ENCODE measurements at regions not wholly inside any gene's neighbourhood (a gene's known extent, or its start where the extent isn't known, plus 50 kb on each side); places are given as distances from the start of the nearest gene placed in this dataset.

DNA sequence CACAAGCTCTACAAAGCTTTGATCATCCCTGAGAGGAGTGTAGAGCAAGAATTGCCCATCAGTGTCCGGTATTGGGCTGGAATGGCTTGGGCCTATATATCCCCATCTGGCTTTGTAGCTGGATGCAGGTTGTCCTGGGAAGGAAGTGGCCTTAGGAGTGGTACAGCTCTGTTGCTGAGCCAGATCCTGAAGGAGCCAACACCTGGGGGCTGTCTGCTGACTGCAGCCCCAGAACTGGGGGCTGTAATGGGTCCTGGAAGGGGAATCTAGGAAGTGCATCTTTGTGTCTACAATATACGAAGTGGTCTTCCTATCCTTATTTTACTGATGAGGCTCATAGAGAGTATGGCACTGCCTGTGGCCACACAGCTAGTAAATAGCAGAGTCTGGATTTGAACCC is 145.9 kb downstream of the CDC5L start:
- no peak for DNase-seq

DNA sequence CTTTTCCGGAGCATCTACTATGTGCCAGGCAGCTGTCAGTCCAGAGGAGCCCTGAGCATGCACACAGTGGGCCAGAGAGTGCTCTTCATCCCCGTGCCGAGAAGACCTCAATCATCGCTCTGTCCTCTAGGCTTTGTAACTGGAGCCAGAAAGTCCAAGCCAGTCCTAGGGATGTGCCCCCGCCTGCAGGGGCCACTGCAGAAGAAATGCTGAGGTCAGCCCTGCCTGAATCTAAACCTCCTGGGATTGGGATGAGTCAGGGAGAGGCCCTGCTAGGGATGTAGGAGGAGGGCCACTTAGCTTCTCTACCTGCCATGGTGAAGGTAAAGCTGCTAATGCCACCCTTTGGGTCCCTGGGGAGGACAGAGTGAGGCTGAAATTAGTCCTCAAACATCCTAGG is 146.8 kb downstream of the CDC5L start:
- no peak for DNase-seq

DNA sequence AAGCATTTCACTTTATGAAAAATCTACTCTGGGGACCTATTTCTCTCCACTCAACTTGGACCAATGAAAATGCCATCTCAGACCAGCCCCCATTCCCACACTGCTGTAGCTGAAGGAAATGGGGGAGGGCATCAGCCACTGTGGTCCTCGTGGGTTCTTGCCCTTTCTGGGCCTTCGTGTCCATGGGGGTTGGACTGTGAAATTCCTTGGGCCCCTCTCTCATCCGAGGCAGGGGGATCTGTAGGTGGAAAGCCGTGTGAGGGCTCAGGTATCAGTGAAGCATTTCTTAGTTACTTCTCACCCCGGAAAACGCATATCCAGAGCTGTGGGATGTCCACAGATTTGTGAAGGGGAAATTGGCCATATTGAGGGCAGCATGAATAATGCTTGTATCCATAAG is 147.9 kb downstream of the CDC5L start:
- DNase-seq: no peak

DNA sequence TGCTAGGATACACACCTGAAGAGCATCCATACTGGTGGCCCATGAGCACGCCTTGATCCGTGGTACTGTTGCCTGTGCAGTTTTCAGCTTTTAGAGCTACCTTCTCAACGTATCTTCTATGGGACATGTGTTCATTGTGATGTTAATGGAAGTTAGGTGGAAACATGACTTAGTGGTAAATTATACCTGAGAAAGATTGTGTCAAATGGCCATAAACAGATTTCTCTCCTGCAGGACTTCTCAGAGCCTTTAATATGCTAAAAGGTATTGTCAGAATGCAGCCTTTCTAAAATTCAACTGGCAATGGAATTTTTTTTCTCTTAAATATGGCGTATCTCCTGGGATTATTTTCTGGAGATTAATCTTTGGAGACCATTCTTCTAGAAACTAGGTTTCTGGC is 148.5 kb downstream of the CDC5L start:
- DNase-seq: no peak

DNA sequence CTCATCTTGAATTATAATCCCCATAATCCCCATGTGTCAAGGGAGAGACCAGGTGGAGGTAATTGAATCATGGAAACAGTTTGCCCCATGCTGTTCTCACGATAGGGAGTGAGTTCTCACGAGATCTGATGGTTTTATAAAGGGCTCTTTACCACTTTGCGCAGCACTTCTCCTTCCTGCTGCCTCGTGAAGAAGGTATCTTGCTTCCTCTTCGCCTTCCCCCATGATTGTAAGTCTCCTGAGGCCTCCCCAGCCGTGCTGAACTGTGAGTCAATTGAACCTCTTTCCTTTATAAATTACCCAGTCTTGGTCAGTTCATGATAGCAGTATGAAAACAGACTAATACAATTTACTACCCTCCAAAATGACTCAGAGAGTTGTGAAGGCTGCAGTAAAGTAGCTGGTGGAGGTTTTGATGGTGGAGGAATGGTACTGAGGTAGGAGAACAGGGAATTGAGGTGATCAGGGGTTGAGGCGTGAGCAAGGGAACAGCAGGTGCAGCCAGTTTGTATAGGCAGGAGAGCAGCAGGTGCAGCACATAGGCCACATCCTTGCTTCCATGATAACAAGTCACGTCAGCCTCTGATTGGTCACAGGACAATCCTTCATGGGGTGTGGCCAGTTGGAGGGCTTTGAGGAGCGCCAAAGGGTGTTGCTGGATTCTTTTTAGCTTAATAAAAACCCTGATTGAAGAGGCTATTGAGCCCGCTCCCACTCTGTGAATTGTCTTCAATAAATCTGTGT is 150.0 kb downstream of the CDC5L start:
- peak; percentile 57 for DNase-seq

DNA sequence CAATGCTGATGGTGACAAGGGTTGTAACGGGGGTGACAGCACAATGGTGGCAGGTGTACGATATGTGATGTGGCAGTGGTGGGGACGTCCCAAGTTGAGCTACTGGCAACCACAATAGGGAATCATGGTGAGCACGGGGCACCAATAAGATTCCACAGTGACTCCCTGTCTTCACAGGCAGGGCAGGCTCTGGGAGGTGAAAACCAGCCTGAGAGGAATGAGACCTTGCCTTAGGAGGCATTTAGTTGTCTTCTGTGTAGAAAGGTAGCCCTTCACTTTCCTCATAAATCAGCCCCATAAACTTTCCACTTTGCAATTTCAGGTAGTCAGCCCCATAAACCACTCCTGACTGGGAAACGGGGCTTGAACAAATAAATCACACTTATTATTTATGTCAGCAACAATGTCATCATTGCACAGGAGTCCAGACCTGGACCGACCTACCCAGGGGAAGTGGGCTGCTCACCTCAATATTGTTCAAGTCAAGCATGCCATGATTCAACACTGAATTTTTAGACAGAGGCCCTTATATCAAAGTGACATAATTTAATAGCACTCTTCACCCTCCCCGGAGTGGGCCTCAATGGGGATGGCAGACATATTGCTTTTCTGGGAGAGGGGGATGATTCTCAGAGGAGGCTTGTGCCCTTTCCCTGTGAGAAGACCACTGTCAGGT is 150.8 kb downstream of the CDC5L start:
- DNase-seq: no peak

DNA sequence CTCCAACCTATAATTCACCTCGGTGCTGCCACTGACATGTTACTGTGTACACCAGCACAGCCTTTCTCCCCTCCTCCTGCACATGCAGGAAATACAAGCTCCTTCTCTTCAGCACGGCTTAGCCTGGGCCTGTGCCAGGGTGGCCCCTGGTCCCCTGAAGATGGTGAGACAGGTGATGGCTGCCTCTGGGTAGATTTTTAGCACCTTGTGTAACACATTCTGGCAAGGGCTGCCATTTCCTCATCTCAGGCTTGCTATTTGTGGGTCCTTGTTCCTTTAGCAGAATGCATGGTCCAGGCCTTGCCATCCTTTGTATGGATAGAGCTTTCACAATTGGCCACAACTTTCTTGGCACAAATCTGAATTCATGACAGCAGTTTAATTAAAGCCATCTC is 151.3 kb downstream of the CDC5L start:
- no peak for DNase-seq

DNA sequence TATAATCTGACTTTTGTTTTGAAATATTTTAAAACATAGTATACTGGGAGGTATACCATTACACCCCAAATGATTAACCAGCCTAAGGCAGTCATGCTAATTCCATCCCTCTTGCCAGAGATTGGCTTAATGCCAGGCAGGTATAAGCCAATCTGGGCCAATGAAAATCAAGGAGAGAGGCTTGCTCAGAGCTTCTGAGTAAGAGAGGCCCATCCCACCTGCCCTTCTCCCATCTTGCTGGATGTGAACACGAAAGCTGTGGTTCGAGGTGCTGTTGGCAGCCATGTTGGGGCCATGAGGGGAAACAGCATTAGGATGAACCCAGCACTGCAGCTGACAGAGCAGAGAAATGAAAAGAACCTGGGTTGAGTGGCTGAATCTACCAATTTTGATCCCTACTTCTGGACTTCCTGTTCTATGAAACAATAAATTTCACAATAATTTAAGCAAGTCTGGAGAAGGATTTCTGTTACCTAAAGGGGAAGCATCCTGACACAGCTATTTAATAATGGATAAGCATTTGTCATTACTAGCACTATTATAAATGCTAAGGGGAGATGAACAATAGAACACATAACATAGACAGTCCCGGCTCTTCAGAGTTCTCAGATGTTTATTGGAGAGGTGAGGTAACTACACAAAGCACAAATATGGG is 152.3 kb downstream of the CDC5L start:
- no peak for DNase-seq

DNA sequence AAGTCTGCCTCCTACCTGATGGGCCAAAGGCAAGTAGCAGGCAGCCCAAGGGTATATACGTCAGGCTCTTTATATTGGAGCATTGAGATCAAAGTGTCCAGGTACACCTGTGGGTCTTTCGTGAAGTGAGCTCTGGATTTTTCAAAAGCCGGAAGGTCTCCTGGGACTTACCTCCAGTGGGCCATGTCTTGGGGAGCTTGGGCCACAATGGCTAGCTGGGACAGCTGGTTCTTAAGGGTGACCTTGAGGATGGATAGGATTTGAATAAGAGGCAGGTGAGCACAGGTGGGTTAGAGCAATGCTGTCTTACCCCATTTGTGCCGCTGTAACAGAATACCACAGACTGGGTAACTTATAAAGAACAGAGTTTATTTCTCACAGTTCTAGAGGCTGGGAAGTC is 153.4 kb downstream of the CDC5L start:
- no peak for DNase-seq

DNA sequence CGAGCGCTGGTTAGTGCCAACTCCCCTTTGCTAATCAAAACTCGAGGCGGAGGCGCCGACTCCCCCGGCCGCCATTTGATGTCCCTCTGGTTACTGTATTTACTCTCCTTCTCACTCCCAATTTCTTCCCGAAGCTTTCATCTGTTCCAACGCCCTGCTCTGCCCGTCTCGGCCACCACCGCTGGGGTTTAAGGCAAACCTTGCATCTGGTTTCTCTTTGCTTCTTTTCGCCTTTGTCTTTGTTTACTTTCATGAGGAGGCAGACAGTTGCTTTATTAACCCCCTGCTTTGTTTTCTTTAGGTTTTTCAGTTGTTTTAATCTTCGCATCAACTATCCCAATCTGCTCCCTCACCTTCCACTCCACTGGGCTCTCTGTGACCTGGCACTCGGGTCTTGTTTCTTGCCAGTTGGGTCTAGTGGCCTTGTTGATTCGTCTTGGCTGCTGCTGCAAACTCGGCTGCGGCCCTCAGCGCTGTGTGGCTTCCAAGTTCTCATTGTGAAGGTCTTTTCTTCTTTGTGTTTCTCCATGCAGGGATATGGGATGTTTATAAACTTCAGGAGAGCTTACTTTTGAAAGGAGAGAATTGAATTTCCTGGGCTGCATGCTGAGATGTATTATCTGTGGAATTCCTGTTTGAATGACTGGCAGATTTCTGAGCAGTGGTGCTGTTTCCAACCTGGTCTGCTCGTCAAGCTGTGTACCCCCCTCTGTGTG is 155.1 kb downstream of the CDC5L start:
- DNase-seq: no peak

DNA sequence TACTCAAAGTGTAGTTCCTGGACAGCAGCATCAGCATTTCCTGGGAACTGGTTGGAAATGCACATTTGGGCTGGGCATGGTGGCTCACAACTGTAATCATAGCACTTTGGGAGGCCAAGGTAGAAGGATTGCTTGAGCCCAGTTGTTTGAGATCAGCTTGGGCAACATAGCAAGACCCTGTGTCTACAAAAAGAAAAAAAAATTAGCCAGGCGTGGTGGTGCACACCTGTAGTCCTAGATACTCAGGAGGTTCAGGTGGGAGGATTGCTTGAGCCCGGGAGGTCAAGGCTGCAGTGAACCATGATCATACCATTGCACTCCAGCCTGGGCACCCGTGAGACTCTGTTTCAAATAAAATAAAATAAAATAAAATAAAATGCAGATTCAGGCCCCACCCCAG is 156.2 kb downstream of the CDC5L start:
- DNase-seq: no peak

DNA sequence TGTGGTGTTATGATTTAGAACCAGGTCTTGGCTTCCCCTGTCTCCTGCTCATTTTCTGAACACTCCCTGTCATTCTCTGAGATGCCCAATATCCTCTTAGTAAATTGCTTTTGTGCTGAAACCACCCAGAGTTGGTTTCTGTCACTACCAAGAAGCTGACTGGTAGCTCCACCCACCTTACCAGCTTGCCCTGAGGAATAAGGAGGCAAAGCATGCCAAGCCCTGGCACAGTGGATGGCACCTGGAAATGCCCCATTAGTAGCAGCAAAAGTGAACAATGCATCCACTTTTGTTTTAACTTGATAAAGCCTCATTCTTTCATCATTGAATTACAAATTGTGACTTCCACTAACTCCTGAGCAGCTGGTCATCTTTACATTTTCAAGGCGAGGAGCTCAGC is 157.7 kb downstream of the CDC5L start:
- DNase-seq: no peak

DNA sequence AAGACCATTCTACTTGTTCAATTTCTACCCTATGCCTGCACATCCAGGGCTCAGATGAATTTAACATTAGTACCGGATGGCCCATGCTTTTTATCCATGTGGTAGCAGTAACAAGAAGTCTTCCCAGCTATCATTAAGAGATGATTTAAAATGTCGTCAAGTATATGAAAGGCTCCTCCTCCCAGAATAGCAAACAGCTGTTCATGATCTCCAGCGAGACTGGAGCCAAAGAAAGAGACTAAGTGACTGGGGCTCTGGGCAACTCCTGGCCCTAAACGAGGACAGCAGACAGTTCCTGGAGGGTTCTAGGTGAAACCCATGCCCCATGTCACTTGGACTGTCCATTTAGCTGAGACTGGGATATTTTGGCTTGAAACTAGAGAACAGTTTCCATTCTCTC is 160.8 kb downstream of the CDC5L start:
- DNase-seq: no peak

DNA sequence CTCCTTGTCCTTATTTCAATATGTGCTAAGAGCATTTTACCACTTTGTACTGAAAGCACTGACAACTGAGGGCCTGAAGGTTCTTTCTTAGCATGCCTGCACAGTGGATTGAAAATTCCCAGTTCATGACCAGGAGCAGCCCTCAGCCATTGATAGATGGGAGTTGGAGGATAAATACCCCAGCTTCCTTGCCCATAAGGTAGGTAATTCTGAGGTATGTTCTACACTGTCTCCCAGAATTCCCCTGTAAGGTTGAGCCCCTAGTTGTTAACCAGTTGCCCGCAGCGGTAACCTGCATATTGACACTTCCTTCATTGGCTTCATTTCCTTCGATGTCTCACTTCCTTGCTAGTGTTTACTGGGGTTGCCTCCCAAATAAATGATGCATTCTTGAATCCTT is 162.0 kb downstream of the CDC5L start:
- no peak for DNase-seq

DNA sequence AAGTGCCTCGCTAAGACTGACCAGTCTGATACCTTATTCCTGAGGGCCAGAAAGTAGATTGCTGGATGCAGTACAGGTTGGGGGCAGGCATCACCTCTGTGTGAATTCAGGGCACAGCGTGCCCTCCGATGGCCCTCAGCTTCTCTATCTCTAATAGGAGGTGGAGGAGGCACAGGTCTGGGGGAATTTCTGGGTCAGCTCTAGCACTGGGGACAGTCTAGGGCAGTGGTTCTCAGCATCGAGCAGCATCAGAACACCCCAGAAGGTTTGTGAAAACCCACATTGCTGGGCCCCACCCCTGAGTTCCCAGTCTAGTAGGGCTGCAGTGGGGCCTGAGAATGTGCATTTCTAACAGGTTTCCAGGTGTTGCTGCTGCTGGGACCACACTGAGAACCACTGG is 166.7 kb downstream of the CDC5L start:
- no peak for DNase-seq

DNA sequence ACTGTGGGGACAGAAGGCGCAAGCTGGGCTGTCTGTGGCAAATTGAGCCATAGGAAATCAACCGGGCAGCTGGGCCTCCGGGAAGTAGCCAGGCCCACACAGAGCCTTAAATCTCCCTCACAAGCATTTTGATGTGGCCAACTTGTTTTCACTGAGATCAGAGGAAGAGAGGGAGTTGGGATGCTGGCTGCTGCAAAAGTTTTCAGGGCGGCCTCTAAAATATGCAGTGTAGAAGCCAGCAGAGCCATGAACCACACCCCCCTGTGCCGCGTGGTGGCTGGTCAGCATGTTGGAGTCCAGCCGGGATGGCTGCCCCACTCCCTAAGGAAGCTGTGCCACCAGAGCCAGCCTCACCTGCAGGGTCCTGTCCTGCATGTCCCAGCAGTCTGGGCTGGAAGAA is 167.4 kb downstream of the CDC5L start:
- DNase-seq: no peak

DNA sequence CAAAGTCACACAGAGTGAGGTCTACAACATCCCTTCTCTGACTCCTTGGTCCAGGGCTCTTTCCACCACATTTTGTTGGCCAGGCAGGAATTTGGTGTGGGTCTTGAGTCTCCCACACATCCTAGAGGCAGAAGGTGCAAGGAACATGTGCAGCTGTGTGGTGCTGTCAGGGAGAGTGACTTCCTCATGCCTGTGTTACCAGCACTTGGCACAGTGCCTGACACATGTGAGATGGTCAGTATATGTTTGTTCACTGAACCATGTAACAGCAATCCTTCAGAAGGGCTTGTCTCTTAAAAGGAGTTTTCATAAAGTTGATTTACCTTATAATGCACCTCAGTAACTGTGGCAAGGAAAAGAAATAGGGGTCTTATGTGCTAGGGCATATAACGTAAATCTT is 168.5 kb downstream of the CDC5L start:
- peak; percentile 51 for DNase-seq

DNA sequence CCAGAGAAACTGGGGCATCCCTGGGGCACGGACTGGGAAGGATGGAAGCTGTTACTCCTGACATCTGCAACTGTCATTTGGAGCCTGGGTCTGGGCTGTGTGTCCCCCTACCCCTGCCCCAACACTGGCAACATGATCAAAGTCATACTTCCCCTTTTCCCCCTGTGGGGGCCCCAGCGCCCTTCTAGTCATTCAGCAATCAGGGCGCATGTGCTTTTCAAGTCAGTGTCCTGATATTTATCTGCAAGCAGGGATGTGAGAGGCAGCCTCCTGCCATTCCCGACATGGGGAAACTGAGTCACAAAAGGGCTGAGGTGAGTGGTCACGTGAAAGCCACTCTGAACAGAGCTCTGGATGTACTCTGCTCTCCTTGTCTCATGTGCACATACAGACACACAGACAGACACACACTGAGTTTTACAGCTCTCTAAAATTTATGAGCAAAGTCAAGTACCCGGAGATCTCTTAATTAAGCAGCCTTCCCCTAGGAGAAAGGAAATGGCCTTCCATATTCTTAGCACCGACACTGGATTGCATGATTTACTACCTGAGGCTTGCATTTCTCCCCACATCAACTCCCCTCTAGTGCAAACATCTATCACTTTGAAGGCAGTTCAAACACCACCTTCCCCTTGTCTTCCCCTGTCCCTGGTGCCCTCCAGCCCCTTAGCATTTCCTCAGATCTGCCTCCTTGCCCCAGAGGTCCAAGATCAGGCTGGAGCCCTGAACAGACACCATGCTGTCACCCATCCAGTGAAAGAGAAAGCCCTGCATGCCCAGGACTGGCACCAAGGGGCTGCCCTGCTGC is 170.7 kb downstream of the CDC5L start:
- no peak for DNase-seq

DNA sequence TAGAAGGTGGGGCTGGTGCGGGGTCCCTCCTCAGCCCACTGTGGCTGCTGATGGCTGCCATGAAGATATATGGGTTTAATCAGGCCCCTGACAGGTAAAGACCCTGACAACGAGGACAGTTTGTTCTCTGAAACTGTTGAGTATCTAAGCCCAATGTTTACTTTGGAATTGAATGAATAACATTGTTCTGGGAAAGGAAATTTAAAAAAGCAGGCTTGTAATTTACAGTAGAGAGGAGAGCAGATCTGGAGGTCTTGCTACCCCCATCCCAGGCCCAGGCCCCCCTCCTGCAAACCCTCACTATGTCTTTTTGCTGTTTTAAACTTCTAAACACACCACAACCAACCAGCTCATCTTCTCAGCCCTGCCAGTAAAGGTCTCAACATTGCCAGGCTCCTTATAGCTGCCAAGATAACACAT is 171.3 kb downstream of the CDC5L start:
- DNase-seq: no peak

DNA sequence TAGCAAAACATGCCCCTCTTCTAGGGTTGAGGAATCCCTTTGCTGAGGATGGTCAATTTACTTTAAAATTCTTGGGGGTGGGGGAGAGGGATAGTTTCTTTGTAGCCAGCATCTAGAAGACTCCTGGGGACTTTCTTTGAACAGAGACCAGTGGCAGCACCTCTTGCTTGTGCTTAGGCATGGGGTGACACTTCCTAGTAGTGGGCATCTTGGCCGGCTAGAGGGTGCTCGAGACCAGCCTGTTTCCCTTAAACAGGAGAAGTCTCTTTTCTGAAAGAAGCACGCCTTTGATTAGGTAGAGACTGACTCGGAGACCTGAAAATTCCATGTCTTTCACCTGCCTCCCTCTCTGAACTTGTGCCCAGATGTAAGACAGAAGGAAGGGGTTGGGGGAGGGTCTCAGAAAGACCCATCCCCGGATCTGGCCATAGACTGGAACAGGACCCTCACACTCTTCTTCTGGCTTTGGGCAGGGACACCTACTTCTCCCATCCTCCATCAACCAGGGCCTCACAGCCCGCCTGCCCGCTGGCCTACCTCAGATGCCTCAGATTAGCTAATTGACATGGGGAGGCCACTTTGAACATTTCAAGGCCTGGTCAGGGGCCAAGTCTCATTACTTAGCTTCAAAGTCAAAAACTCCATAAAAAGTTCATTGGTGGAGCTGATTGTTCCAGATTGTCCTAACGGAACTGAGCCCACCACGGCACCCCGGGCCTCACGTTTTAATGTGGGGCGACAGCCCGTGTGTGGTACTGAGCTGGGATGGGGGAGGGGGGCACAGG is 172.2 kb downstream of the CDC5L start:
- no peak for DNase-seq

DNA sequence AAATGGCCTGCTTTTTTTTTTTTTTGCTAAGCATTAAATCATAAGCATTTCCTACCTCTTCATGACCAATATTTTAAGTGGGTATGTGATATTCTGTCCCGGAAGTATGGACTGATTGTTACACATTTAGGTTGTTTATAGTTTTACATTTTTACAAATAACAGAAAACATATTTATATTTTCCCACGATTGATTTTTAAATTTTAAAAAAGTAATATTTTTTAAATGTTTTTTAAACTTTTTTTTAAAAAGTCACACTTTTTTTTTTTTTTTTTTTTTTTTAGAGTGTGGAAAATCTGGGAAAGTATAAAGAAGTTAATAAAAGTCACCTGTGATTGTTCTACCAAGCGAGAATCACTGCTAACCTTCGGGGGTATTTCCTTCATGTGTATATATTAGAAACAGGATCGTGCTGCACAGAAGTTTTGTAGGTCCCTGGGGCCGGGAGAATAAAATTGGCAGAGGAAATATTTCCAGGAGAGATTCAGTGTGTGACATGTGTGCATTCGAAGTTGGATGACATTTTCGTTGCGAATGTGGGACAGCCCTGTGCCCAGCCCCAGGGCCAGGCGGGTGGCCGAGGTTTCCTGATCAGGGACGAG is 173.1 kb downstream of the CDC5L start:
- DNase-seq: no peak
